Common myeloid progenitor, CD34-positive (primary cell): ENCODE measurements at regions not wholly inside any gene's neighbourhood (a gene's known extent, or its start where the extent isn't known, plus 50 kb on each side); places are given as distances from the start of the nearest gene placed in this dataset.

ENCODE experiments used
- CTCF ChIA-PET: fragments of 350-600 bp; sonication (Branson Sonifier 250); formaldehyde crosslinking; loops from one replicate; lab custom pipeline; 2021; ENCODE audit warnings: antibody characterized with exemption; lab: Charles Lee
- POLR2A ChIA-PET: fragments of 350-600 bp; sonication (Branson Sonifier 250); formaldehyde crosslinking; loops from one replicate; lab custom pipeline; 2021; ENCODE audit warnings: antibody characterized with exemption; lab: Charles Lee
- DNase-seq, 3 donors: peaks; one replicate each; pipeline versions ENCODE4 v3.0.0 to v3.0.0-alpha.2; 2013
- H3K27ac ChIP-seq, 2 experiments: 1 replicate in 1 of 2; 2 replicates in 1 of 2; pipeline ENCODE4 v1.7.0; 2013; ENCODE audit warnings: inconsistent platforms in 2 of 2, low read length in 2 of 2, mild to moderate bottlenecking in 2 of 2, low read depth in 1 of 2, moderate library complexity in 1 of 2; ENCODE audit not compliant: severe bottlenecking in 2 of 2, insufficient read depth in 1 of 2, poor library complexity in 1 of 2
- H3K27me3 ChIP-seq, 5 experiments: replicated peaks in 2 of 5; 1 replicate in 3 of 5; 2 replicates in 2 of 5; pipeline versions ENCODE4 v1.6.1 to v1.7.0; 2013; ENCODE audit warnings: low read length in 4 of 5, mild to moderate bottlenecking in 2 of 5, moderate library complexity in 2 of 5, inconsistent platforms in 1 of 5; ENCODE audit not compliant: insufficient read depth in 5 of 5, control insufficient read depth in 4 of 5
- H3K36me3 ChIP-seq, 4 experiments: 1 replicate in 2 of 4; 2 replicates in 2 of 4; pipeline versions ENCODE4 v1.6.1 to v1.7.0; 2013; ENCODE audit warnings: low read length in 3 of 4, control low read depth in 1 of 4, mild to moderate bottlenecking in 1 of 4; ENCODE audit not compliant: control insufficient read depth in 4 of 4, insufficient read depth in 4 of 4
- H3K4me1 ChIP-seq, 4 experiments: 1 replicate in 3 of 4; 2 replicates in 1 of 4; pipeline versions ENCODE4 v1.6.1 to v1.7.1; 2013; ENCODE audit warnings: low read length in 3 of 4, mild to moderate bottlenecking in 3 of 4, control low read depth in 1 of 4, inconsistent platforms in 1 of 4, moderate library complexity in 1 of 4; ENCODE audit not compliant: control insufficient read depth in 4 of 4, insufficient read depth in 4 of 4; ENCODE audit errors: control extremely low read depth in 1 of 4
- H3K4me3 ChIP-seq, 7 experiments: 1 replicate in 4 of 7; 2 replicates in 3 of 7; pipeline versions ENCODE4 v1.5.1 to v1.7.0; 2013; ENCODE audit warnings: mild to moderate bottlenecking in 7 of 7, low read length in 6 of 7, moderate library complexity in 6 of 7, inconsistent platforms in 2 of 7, low read depth in 2 of 7, control low read depth in 1 of 7; ENCODE audit not compliant: insufficient read depth in 4 of 7, control insufficient read depth in 1 of 7; ENCODE audit errors: extremely low read depth in 1 of 7
- H3K9me3 ChIP-seq, 5 experiments: 1 replicate in 4 of 5; 2 replicates in 1 of 5; pipeline versions ENCODE4 v1.6.1 to v1.7.1; 2013; ENCODE audit warnings: low read length in 4 of 5, mild to moderate bottlenecking in 2 of 5, inconsistent platforms in 1 of 5, low read depth in 1 of 5, moderate library complexity in 1 of 5; ENCODE audit not compliant: control insufficient read depth in 4 of 5, insufficient read depth in 2 of 5; ENCODE audit errors: control extremely low read depth in 1 of 5
- WGBS: methylation state at CpG from one replicate; pipeline ENCODE4 v1.1.5; 2013; ENCODE audit not compliant: insufficient coverage; 5-methylcytosine and 5-hydroxymethylcytosine counted together

DNA sequence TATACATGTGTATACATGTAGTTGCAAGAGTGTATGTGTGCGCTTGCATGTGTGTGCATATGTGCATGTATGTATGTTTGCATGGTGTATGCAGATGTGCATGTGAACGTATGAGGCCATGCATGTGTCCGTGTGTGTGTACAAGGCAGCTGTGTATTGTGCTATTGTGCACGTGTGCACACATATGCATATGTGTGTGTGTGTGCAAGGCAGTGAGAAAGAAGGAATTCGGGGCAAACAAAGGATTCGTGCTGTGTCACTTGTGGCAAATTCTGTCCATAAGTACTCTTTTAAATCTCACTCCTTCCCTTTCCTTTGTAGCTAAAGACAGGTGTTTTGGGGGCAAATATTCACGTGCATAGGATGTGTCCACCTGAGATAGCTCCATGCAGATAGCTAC, 227.1 kb downstream of the VRK1 start:
- POLR2A ChIA-PET = no interaction called here
- DNase-seq = no peak
- Histone ChIP-seq H3K36me3 (no peaks in the 10 kb centered on the region), H3K27ac (no peak overlapping the region), H3K4me3 (no peak overlapping the region), H3K4me1 (peaks cover 1 to 22% (median 14%) of the 10 kb centered on the region in 4 experiments), H3K9me3 (no peaks in the 10 kb centered on the region), H3K27me3 (peaks cover 4 to 76% (median 46%) of the 10 kb centered on the region in 5 experiments)
- CTCF ChIA-PET = no interaction called here
- 87% methylated on average over 5 of the region's 7 CpGs for WGBS

DNA sequence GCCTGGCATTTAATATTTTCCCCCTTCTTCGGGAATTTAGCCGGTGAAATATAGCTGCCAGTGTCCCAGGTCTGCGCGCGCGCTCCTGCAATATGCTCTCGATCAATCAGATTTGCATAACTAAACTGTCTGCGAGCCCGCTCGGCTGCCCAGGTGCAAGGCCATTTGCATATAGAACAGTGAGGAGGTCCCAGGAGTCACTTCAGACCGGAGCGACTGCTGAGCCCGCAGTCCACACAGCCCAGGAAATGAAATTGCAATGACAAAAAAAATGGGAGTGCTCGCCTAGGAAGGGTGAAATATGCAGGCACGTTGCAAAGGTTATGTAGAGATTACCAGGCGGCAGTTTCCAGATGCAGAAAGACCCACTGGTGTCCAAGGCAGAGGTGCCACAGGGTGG, 228.5 kb downstream of the VRK1 start:
- no peaks in the 10 kb centered on the region for H3K36me3 ChIP-seq
- 38% methylated on average over 16 of the region's 16 CpGs for WGBS
- CTCF ChIA-PET = no interaction called here
- peaks cover 0 to 2% (median 0%) of the 10 kb centered on the region in 5 experiments for H3K9me3 ChIP-seq
- POLR2A ChIA-PET = no interaction called here
- H3K4me3 ChIP-seq = no peak overlapping the region
- no peak for DNase-seq
- peaks cover 4 to 82% (median 39%) of the 10 kb centered on the region in 5 experiments for H3K27me3 ChIP-seq
- no peak overlapping the region for H3K27ac ChIP-seq
- peaks cover 1 to 21% (median 14%) of the 10 kb centered on the region in 4 experiments for H3K4me1 ChIP-seq

- H3K4me3 ChIP-seq = no peak overlapping the region
- peaks cover 1 to 14% (median 5%) of the 10 kb centered on the region in 4 experiments for H3K4me1 ChIP-seq
- ChIA-PET CTCF (no interaction called here), POLR2A (no interaction called here)
- peak in 1 of 3 donors; percentile 21 for DNase-seq
- WGBS = 77% methylated on average over 9 of the region's 12 CpGs
- no peak overlapping the region for H3K27ac ChIP-seq
- peaks cover 12 to 92% (median 46%) of the 10 kb centered on the region in 5 experiments for H3K27me3 ChIP-seq
- peaks cover 0 to 18% (median 2%) of the 10 kb centered on the region in 5 experiments for H3K9me3 ChIP-seq
- no peaks in the 10 kb centered on the region for H3K36me3 ChIP-seq
Observed at GRCh38 chr14:97027256-97027999, 230.2 kb downstream of the VRK1 start.

- H3K27me3 ChIP-seq = peaks cover 12 to 92% (median 49%) of the 10 kb centered on the region in 5 experiments
- no CpG with 5 or more reads among the region's 1 CpG for WGBS
- CTCF ChIA-PET = no interaction called here
- H3K27ac ChIP-seq = no peak overlapping the region
- H3K9me3 ChIP-seq = peaks cover 0 to 18% (median 2%) of the 10 kb centered on the region in 5 experiments
- peaks cover 1 to 20% (median 12%) of the 10 kb centered on the region in 4 experiments for H3K4me1 ChIP-seq
- POLR2A ChIA-PET = no interaction called here
- peak; percentile 34 to 88 (median 78) for DNase-seq
- H3K36me3 ChIP-seq = no peaks in the 10 kb centered on the region
- no peak overlapping the region for H3K4me3 ChIP-seq
Observed at GRCh38 chr14:97028382-97028781, 231.2 kb downstream of the VRK1 start.

- ChIA-PET POLR2A (no interaction called here), CTCF (no interaction called here)
- peaks cover 1 to 21% (median 12%) of the 10 kb centered on the region in 4 experiments for H3K4me1 ChIP-seq
- no peak overlapping the region for H3K27ac ChIP-seq
- no peak overlapping the region for H3K4me3 ChIP-seq
- H3K27me3 ChIP-seq = peaks cover 12 to 92% (median 52%) of the 10 kb centered on the region in 5 experiments
- H3K9me3 ChIP-seq = peaks cover 0 to 18% (median 2%) of the 10 kb centered on the region in 5 experiments
- WGBS = 80% methylated on average over 2 of the region's 2 CpGs
- peak in 2 of 3 donors; percentile 39 to 60 for DNase-seq
- no peaks in the 10 kb centered on the region for H3K36me3 ChIP-seq
Observed at GRCh38 chr14:97029800-97030199, 232.6 kb downstream of the VRK1 start.

GRCh38 chr14:97031530-97031929, 234.3 kb downstream of the VRK1 start:
- no peak overlapping the region for H3K27ac ChIP-seq
- no peaks in the 10 kb centered on the region for H3K36me3 ChIP-seq
- no peak for DNase-seq
- peaks cover 1 to 21% (median 12%) of the 10 kb centered on the region in 4 experiments for H3K4me1 ChIP-seq
- H3K4me3 ChIP-seq = no peak overlapping the region
- peaks cover 12 to 92% (median 49%) of the 10 kb centered on the region in 5 experiments for H3K27me3 ChIP-seq
- ChIA-PET POLR2A (interaction anchor here (0.6 kb wide), 1 partner anchor 17 kb away, joined by 3 read pairs; no protein-coding TSS in a partner anchor), CTCF (interaction anchor here (1.1 to 2.0 kb wide), 3 partner anchors 10 to 33 kb away, joined by 3 to 5 read pairs (median 3); no protein-coding TSS in a partner anchor)
- no CpG with 5 or more reads among the region's 4 CpGs for WGBS
- peaks cover 0 to 18% (median 2%) of the 10 kb centered on the region in 5 experiments for H3K9me3 ChIP-seq

DNA sequence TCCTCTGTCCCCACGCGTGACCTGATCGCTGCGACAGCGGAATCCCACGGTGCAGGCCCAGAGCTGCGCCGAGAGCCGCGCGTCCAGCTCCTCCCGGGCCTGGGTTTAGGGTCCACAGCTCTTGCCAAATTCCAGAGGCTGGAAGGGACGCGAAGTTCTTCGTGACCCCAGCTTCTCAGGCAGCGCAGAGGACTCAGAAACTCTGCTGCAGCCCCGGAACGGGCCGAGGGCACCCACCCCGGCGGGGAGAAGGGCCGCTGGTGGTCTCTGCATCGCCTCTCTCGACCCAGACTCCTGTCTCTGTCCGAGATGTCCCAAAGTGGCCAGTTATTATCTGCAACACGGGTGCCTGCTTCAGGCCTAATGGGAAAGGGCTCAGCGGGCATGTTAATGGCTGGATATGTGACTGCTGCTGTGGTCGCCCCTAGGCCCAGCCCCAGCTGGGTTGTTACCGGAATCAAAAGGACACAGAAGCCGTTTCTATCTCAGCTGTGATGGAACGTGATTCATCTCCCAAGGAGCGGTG, 236.4 kb downstream of the VRK1 start:
- H3K27ac ChIP-seq = no peak overlapping the region
- H3K4me3 ChIP-seq = peak overlapping the region in 3 of 7 experiments; percentile 19 to 45 (median 29)
- no peak for DNase-seq
- peaks cover 15 to 96% (median 42%) of the 10 kb centered on the region in 5 experiments for H3K27me3 ChIP-seq
- CTCF ChIA-PET = no interaction called here
- WGBS = 24% methylated on average over 31 of the region's 32 CpGs
- no peaks in the 10 kb centered on the region for H3K36me3 ChIP-seq
- peaks cover 0 to 12% (median 8%) of the 10 kb centered on the region in 4 experiments for H3K4me1 ChIP-seq
- peaks cover 0 to 18% (median 2%) of the 10 kb centered on the region in 5 experiments for H3K9me3 ChIP-seq
- POLR2A ChIA-PET = no interaction called here
